Effector memory CD4-positive, alpha-beta T cell (primary cell): ENCODE measurements at regions not wholly inside any gene's neighbourhood (a gene's known extent, or its start where the extent isn't known, plus 50 kb on each side); places are given as distances from the start of the nearest gene placed in this dataset.
"Not testable (repeated sequence)": the region's sequence is repeated elsewhere in the genome, so short reads cannot be mapped to it uniquely, and the experiment has no call there.

Source experiments
- DNase-seq, 3 donors: peaks; one replicate each; pipeline ENCODE4 v3.0.0-alpha.2; 2020
- H3K27ac ChIP-seq: 2 replicates; pipeline ENCODE4 v1.7.0; 2013; ENCODE audit warnings: mild to moderate bottlenecking, low read length, moderate library complexity; ENCODE audit not compliant: insufficient read depth, poor library complexity, severe bottlenecking
- H3K27me3 ChIP-seq: replicated peaks from 2 replicates; pipeline ENCODE4 v1.7.0; 2013; ENCODE audit warnings: mild to moderate bottlenecking, low read length; ENCODE audit not compliant: insufficient read depth, control insufficient read depth, poor library complexity, severe bottlenecking
- H3K36me3 ChIP-seq: 2 replicates; pipeline ENCODE4 v1.7.0; 2013; ENCODE audit warnings: mild to moderate bottlenecking, low read length, moderate library complexity; ENCODE audit not compliant: control insufficient read depth, insufficient read depth
- H3K4me1 ChIP-seq: 2 replicates; pipeline ENCODE4 v1.7.0; 2013; ENCODE audit warnings: low read length, mild to moderate bottlenecking; ENCODE audit not compliant: control insufficient read depth, insufficient read depth, poor library complexity, severe bottlenecking
- H3K4me3 ChIP-seq: 2 replicates; pipeline ENCODE4 v1.7.0; 2013; ENCODE audit warnings: low read length, low read depth, mild to moderate bottlenecking; ENCODE audit not compliant: insufficient read depth, poor library complexity, severe bottlenecking
- H3K9me3 ChIP-seq: 2 replicates; pipeline ENCODE4 v1.7.0; 2013; ENCODE audit warnings: mild to moderate bottlenecking, low read length, moderate library complexity; ENCODE audit not compliant: control insufficient read depth

GRCh38 chr10:65176994-65177393, 1655.8 kb downstream of the REEP3 start:
- Histone ChIP-seq H3K27ac (no peak overlapping the region), H3K4me3 (no peak overlapping the region), H3K36me3 (no peaks in the 10 kb centered on the region), H3K9me3 (no peaks in the 10 kb centered on the region), H3K27me3 (no peaks in the 10 kb centered on the region), H3K4me1 (no peaks in the 10 kb centered on the region)
- DNase-seq, result no peak

- Histone ChIP-seq H3K9me3 (no peaks in the 10 kb centered on the region), H3K4me1 (no peaks in the 10 kb centered on the region), H3K27ac (no peak overlapping the region), H3K36me3 (no peaks in the 10 kb centered on the region), H3K4me3 (no peak overlapping the region), H3K27me3 (no peaks in the 10 kb centered on the region)
- DNase-seq, result no peak
Observed at GRCh38 chr10:65183236-65183635, 1662.0 kb downstream of the REEP3 start.

GRCh38 chr10:65186668-65187067, 1665.5 kb downstream of the REEP3 start:
- not testable (repeated sequence) for H3K36me3 ChIP-seq, H3K4me1 ChIP-seq, H3K9me3 ChIP-seq, H3K4me3 ChIP-seq, DNase-seq, H3K27me3 ChIP-seq, H3K27ac ChIP-seq

- Histone ChIP-seq H3K27ac (no peak overlapping the region), H3K27me3 (no peaks in the 10 kb centered on the region), H3K36me3 (no peaks in the 10 kb centered on the region), H3K4me3 (no peak overlapping the region), H3K9me3 (no peaks in the 10 kb centered on the region), H3K4me1 (no peaks in the 10 kb centered on the region)
- DNase-seq, result no peak
Observed at GRCh38 chr10:65194126-65194525, 1672.9 kb downstream of the REEP3 start.

GRCh38 chr10:65194555-65194954, 1673.4 kb downstream of the REEP3 start:
- Histone ChIP-seq H3K36me3 (no peaks in the 10 kb centered on the region), H3K27me3 (no peaks in the 10 kb centered on the region), H3K27ac (no peak overlapping the region), H3K9me3 (no peaks in the 10 kb centered on the region), H3K4me1 (no peaks in the 10 kb centered on the region), H3K4me3 (no peak overlapping the region)
- DNase-seq, result no peak

GRCh38 chr10:65196111-65196510, 1674.9 kb downstream of the REEP3 start:
- Histone ChIP-seq H3K4me1 (no peaks in the 10 kb centered on the region), H3K4me3 (no peak overlapping the region), H3K27ac (no peak overlapping the region), H3K9me3 (no peaks in the 10 kb centered on the region), H3K27me3 (no peaks in the 10 kb centered on the region), H3K36me3 (no peaks in the 10 kb centered on the region)
- no peak for DNase-seq

GRCh38 chr10:65197935-65198334, 1676.7 kb downstream of the REEP3 start:
- no peaks in the 10 kb centered on the region for H3K36me3 ChIP-seq
- H3K27me3 ChIP-seq, result no peaks in the 10 kb centered on the region
- no peaks in the 10 kb centered on the region for H3K4me1 ChIP-seq
- no peak overlapping the region for H3K27ac ChIP-seq
- no peak overlapping the region for H3K4me3 ChIP-seq
- no peak for DNase-seq
- no peaks in the 10 kb centered on the region for H3K9me3 ChIP-seq

GRCh38 chr10:65201491-65201890, 1680.3 kb downstream of the REEP3 start:
- no peaks in the 10 kb centered on the region for H3K36me3 ChIP-seq
- no peaks in the 10 kb centered on the region for H3K27me3 ChIP-seq
- no peak for DNase-seq
- H3K27ac ChIP-seq, result no peak overlapping the region
- no peak overlapping the region for H3K4me3 ChIP-seq
- H3K9me3 ChIP-seq, result no peaks in the 10 kb centered on the region
- H3K4me1 ChIP-seq, result no peaks in the 10 kb centered on the region

GRCh38 chr10:65204999-65205398, 1683.8 kb downstream of the REEP3 start:
- Histone ChIP-seq H3K4me1 (no peaks in the 10 kb centered on the region), H3K36me3 (no peaks in the 10 kb centered on the region), H3K27me3 (no peaks in the 10 kb centered on the region), H3K27ac (no peak overlapping the region), H3K4me3 (no peak overlapping the region), H3K9me3 (no peaks in the 10 kb centered on the region)
- no peak for DNase-seq

GRCh38 chr10:65213170-65213569, 1692.0 kb downstream of the REEP3 start:
- Histone ChIP-seq H3K27me3 (no peaks in the 10 kb centered on the region), H3K4me1 (no peaks in the 10 kb centered on the region), H3K4me3 (no peak overlapping the region), H3K36me3 (no peaks in the 10 kb centered on the region), H3K27ac (no peak overlapping the region), H3K9me3 (no peaks in the 10 kb centered on the region)
- DNase-seq, result no peak

- H3K27ac ChIP-seq, result no peak overlapping the region
- H3K9me3 ChIP-seq, result no peaks in the 10 kb centered on the region
- no peaks in the 10 kb centered on the region for H3K4me1 ChIP-seq
- no peaks in the 10 kb centered on the region for H3K36me3 ChIP-seq
- no peaks in the 10 kb centered on the region for H3K27me3 ChIP-seq
- H3K4me3 ChIP-seq, result no peak overlapping the region
- no peak for DNase-seq
Observed at GRCh38 chr10:65219444-65219843, 1698.2 kb downstream of the REEP3 start.
